ENCODE measurements at regions not wholly inside any gene's neighbourhood (a gene's known extent, or its start where the extent isn't known, plus 50 kb on each side); places are given as distances from the start of the nearest gene placed in this dataset.

DNA sequence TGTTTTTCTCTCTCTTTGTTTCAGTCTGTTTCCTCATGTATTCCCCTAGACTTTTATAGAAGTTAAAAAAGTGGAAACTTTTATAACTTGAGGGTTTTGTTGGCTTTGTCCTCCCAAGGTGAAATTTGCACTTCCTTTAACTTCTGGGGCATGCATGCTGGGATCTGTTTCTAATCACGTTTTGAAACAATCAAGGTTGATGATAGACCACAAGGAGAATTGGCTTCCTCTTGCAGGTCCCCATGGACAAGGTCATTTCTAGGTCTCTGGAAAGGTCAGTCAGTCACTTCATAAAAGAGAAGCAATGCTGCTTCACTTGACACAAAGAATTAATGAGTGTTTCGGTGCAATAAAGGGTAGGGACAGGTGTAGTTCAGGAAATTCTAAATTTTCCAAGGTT is 811.8 kb upstream of the CELF2 start:
- no peak for TF ChIP-seq CTCF (IDR thresholded peaks at IDR 0.05)
- TF ChIP-seq POLR2A (IDR thresholded peaks at IDR 0.05) = no peak
